PC-9 (cell line): ENCODE measurements at regions not wholly inside any gene's neighbourhood (a gene's known extent, or its start where the extent isn't known, plus 50 kb on each side); places are given as distances from the start of the nearest gene placed in this dataset.

ENCODE experiments used
- BruUV-seq: library from RNA; stranded (reverse); fragments of 400-500 nt; replicated peaks from 2 replicates; lab custom pipeline; 2021; lab: Mats Ljungman, UMichigan
- CTCF ChIA-PET: fragments of 300-600 bp; sonication (Branson Sonifier 250); formaldehyde crosslinking; loops from one replicate; lab custom pipeline; 2022; ENCODE audit warnings: antibody characterized with exemption; lab: Charles Lee
- POLR2A ChIA-PET: fragments of 300-600 bp; sonication (Branson Sonifier 250); formaldehyde crosslinking; loops from one replicate; lab custom pipeline; 2022; ENCODE audit warnings: antibody characterized with exemption; ENCODE audit not compliant: unreplicated experiment; lab: Charles Lee
- DNase-seq, 2 experiments: peaks; one replicate each; pipeline versions ENCODE4 v3.0.0 to v3.0.0-alpha.2; 2015 to 2022; ENCODE audit warnings: mixed read lengths in 1 of 2
- H2AFZ ChIP-seq: fragments of 200-600 bp; sonication (generic); 2 replicates; pipeline ENCODE4 v1.8.1; 2017; ENCODE audit warnings: antibody characterized with exemption
- H3F3A ChIP-seq: fragments of 200-600 bp; sonication (generic); 2 replicates; pipeline ENCODE4 v1.8.1; 2017; ENCODE audit warnings: antibody characterized with exemption, mild to moderate bottlenecking, low read depth; ENCODE audit not compliant: insufficient read depth
- H3K27ac ChIP-seq: fragments of 200-600 bp; sonication (generic); 2 replicates; pipeline ENCODE4 v1.6.1; 2016; ENCODE audit warnings: mixed run types
- H3K27me3 ChIP-seq: fragments of 200-600 bp; sonication (generic); 2 replicates; pipeline ENCODE4 v1.6.1; 2016; ENCODE audit warnings: low read depth, mixed run types; ENCODE audit not compliant: insufficient read depth
- H3K36me3 ChIP-seq: fragments of 200-600 bp; sonication (generic); 2 replicates; pipeline ENCODE4 v1.6.1; 2016; ENCODE audit warnings: low read depth, mixed run types
- H3K4me1 ChIP-seq: fragments of 200-600 bp; sonication (generic); replicated peaks from 2 replicates; pipeline ENCODE4 v1.6.1; 2016; ENCODE audit warnings: mixed run types; ENCODE audit not compliant: insufficient read depth
- H3K4me2 ChIP-seq: fragments of 200-600 bp; sonication (generic); 2 replicates; pipeline ENCODE4 v1.6.1; 2017; ENCODE audit warnings: mixed run types
- H3K4me3 ChIP-seq: fragments of 200-600 bp; sonication (generic); 2 replicates; pipeline ENCODE4 v1.6.1; 2016; ENCODE audit warnings: mixed run types
- H3K79me2 ChIP-seq: fragments of 200-600 bp; sonication (generic); 2 replicates; pipeline ENCODE4 v1.6.1; 2017; ENCODE audit warnings: low read depth, mixed run types
- H3K9me2 ChIP-seq: fragments of 200-600 bp; sonication (generic); 2 replicates; pipeline ENCODE4 v1.8.1; 2017; ENCODE audit warnings: mild to moderate bottlenecking; ENCODE audit not compliant: insufficient read depth
- H3K9me3 ChIP-seq: fragments of 200-600 bp; sonication (generic); 2 replicates; pipeline ENCODE4 v1.8.1; 2016; ENCODE audit warnings: low read depth; ENCODE audit not compliant: insufficient read depth
- H4K20me1 ChIP-seq: fragments of 200-600 bp; sonication (generic); 2 replicates; pipeline ENCODE4 v1.8.1; 2017; ENCODE audit not compliant: insufficient read depth
- EZH2 ChIP-seq: fragments of 200-600 bp; sonication (generic); IDR thresholded peaks from 2 replicates; pipeline ENCODE4 v1.8.0; 2017; ENCODE audit warnings: antibody characterized with exemption, low read depth
- intact Hi-C: fragments of 100-400 bp; cut with micrococcal nuclease; formaldehyde crosslinking; loops from one replicate; pipeline ENCODE4 v1.10.0; 2022; ENCODE audit not compliant: unreplicated experiment
- TF ChIP-seq, protein P1 (sequence below): fragments of 200-600 bp; sonication (generic); conservative IDR thresholded peaks from 2 replicates; pipeline ENCODE4 v1.6.1; 2017; ENCODE audit warnings: mixed run types, antibody characterized with exemption, mild to moderate bottlenecking, moderate library complexity

DNA sequence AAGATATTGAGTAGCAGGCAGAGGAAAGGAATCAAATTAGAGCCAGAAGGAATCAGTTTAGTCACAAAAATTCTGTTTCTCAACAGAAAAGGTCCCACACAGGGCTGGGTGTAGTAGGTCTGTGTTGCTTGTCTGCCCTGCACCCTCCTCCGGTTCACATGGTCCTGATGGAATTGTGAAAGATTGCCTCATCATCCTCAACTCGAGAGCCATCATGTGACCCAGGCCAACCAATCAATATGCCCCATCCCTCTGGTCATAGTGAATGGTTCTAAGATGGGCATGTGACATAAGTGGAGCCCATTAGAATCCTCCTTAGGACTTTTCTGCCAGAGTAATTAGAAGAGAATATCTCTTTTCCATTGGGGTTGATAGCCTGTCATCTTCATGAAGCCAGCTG, 56.7 kb upstream of the RAD23B start:
- POLR2A ChIA-PET: no interaction called here
- no TSS peak for BruUV-seq
- CTCF ChIA-PET: no interaction called here
- H3K79me2 ChIP-seq: no peaks in the 10 kb centered on the region
- no peaks in the 10 kb centered on the region for H3K9me3 ChIP-seq
- H3K4me2 ChIP-seq: no peak overlapping the region
- H3K27me3 ChIP-seq: no peaks in the 10 kb centered on the region
- no peak overlapping the region for H2AFZ ChIP-seq
- no peaks in the 10 kb centered on the region for H3K36me3 ChIP-seq
- H3K27ac ChIP-seq: no peak overlapping the region
- no peaks in the 10 kb centered on the region for H3F3A ChIP-seq
- no peak overlapping the region for H3K4me3 ChIP-seq
- no peaks in the 10 kb centered on the region for H3K4me1 ChIP-seq
- intact Hi-C loops: no loop called here
- DNase-seq: no peak
- TF ChIP-seq, protein P1, sequence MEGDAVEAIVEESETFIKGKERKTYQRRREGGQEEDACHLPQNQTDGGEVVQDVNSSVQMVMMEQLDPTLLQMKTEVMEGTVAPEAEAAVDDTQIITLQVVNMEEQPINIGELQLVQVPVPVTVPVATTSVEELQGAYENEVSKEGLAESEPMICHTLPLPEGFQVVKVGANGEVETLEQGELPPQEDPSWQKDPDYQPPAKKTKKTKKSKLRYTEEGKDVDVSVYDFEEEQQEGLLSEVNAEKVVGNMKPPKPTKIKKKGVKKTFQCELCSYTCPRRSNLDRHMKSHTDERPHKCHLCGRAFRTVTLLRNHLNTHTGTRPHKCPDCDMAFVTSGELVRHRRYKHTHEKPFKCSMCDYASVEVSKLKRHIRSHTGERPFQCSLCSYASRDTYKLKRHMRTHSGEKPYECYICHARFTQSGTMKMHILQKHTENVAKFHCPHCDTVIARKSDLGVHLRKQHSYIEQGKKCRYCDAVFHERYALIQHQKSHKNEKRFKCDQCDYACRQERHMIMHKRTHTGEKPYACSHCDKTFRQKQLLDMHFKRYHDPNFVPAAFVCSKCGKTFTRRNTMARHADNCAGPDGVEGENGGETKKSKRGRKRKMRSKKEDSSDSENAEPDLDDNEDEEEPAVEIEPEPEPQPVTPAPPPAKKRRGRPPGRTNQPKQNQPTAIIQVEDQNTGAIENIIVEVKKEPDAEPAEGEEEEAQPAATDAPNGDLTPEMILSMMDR: no peak
- TF ChIP-seq EZH2: no peak
- H4K20me1 ChIP-seq: no peaks in the 10 kb centered on the region
- H3K9me2 ChIP-seq: no peaks in the 10 kb centered on the region

DNA sequence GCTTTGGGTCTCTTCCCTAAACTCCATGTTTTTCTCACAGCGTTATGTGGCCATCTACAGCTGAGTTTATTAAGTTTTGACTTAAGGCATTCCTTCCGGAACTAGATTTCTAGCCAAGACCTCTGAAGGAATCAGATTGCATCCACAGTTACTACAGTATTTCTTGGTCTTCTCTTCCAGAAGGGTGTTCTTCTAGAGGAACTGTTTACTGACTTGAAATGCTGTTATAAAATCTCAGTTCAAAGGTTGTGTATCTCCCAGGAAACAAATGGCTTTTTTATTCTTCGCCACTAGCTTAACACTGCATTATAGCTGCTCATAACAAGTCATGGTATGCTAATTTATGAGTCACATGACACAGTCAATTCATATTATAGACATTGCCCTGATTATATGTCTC, 55.3 kb upstream of the RAD23B start:
- DNase-seq: no peak
- Histone ChIP-seq H3K4me2 (no peak overlapping the region), H3K4me1 (no peaks in the 10 kb centered on the region), H3F3A (no peaks in the 10 kb centered on the region), H3K4me3 (no peak overlapping the region), H3K27ac (no peak overlapping the region), H3K9me3 (no peaks in the 10 kb centered on the region), H3K9me2 (no peaks in the 10 kb centered on the region), H3K79me2 (no peaks in the 10 kb centered on the region), H3K36me3 (no peaks in the 10 kb centered on the region), H3K27me3 (no peaks in the 10 kb centered on the region), H4K20me1 (no peaks in the 10 kb centered on the region), H2AFZ (no peak overlapping the region)
- TF ChIP-seq, protein P1: no peak
- no peak for TF ChIP-seq EZH2
- ChIA-PET POLR2A (no interaction called here), CTCF (no interaction called here)
- intact Hi-C loops: no loop called here
- BruUV-seq: no TSS peak

DNA sequence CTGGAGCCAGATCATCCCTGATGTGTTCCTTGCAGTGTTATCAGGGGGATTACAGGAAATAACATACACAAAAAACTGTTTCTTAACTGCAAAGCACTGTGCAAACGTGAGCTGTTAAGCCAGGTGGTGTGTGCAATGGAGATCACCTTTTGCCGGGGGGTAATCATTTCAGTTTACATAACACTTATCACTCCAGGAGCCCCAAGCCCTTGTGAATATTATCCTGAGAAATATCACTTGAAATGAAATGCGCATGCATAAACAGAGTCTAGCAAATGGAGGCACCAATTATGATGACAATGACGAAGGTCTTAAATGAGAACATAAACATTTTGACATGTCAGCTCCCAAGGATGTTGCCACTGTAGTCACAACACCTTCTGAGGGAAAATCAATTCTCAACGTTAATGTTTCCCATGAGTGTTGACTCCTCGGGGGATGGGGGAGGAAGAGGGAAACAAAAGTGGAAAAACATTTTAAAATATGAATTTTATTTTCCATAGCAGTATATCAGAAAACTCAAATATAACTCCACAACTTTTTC, 54.5 kb upstream of the RAD23B start:
- no peaks in the 10 kb centered on the region for H3K27me3 ChIP-seq
- no peaks in the 10 kb centered on the region for H3K79me2 ChIP-seq
- H3K36me3 ChIP-seq: no peaks in the 10 kb centered on the region
- no peak overlapping the region for H3K27ac ChIP-seq
- DNase-seq: no peak
- intact Hi-C loops: no loop called here
- H3K4me1 ChIP-seq: no peaks in the 10 kb centered on the region
- H3K9me2 ChIP-seq: no peaks in the 10 kb centered on the region
- H3F3A ChIP-seq: no peaks in the 10 kb centered on the region
- H4K20me1 ChIP-seq: no peaks in the 10 kb centered on the region
- no peak overlapping the region for H3K4me2 ChIP-seq
- BruUV-seq: no TSS peak
- H2AFZ ChIP-seq: no peak overlapping the region
- H3K4me3 ChIP-seq: no peak overlapping the region
- no peak for TF ChIP-seq EZH2
- TF ChIP-seq, protein P1: no peak
- ChIA-PET CTCF (no interaction called here), POLR2A (interaction anchor here (0.6 kb wide), 1 partner anchor 195 kb away, joined by 4 read pairs; no protein-coding TSS in a partner anchor)
- no peaks in the 10 kb centered on the region for H3K9me3 ChIP-seq
